ENCODE measurements at regions not wholly inside any gene's neighbourhood (a gene's known extent, or its start where the extent isn't known, plus 50 kb on each side); places are given as distances from the start of the nearest gene placed in this dataset.
"Not testable (repeated sequence)": the region's sequence is repeated elsewhere in the genome, so short reads cannot be mapped to it uniquely, and the experiment has no call there.

DNA sequence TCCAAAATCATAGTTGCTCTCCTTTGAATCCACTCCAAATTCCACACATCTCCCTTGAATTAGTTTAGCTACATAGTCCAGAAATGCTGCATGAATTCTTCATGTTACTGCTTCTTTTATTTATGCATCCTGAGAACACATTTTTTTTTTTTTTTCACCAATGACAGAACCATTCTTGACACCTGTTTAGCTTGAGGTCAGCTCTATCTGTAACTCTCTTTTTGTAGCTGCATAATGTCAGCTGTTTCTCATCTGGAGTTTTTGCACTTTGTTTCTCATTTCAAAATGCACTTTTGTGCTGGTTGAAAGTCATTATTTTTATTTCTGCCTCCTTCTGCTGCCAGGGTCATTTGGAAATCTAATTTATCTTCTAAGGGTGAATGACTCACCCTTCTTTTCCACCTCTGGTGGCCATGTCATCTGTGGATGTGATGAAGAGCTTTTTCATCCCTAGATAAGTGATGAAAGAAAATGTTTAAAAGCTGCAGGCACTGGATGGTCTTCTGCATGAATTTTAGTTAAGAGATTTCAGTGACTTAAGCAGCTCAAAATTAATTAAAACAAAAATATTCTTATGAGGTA lies 93.7 kb downstream of the JRKL start:
- no peak for DNase-seq
- H3K27me3 ChIP-seq (replicated peaks; ENCODE audit: control insufficient read depth, insufficient read depth, low read length) = no peaks in the 10 kb centered on the region
- Mint-ChIP-seq H3K4me3 (ENCODE audit: unreplicated experiment) (no peak overlapping the region), H3K27ac (ENCODE audit: unreplicated experiment) (no peak overlapping the region), H3K36me3 (ENCODE audit: insufficient read depth, unreplicated experiment) (no peaks in the 10 kb centered on the region), H3K27me3 (ENCODE audit: insufficient read depth, unreplicated experiment) (peaks cover 4% of the 10 kb centered on the region), H3K4me1 (ENCODE audit: low read depth, unreplicated experiment) (no peaks in the 10 kb centered on the region), H3K9me3 (ENCODE audit: unreplicated experiment) (no peaks in the 10 kb centered on the region)
- peaks cover 12% of the 10 kb centered on the region; the same call in 1 of the 2 replicates for H3K4me1 ChIP-seq
- H3K9me3 ChIP-seq = no peaks in the 10 kb centered on the region
- H3K4me3 ChIP-seq (ENCODE audit: low read depth, low read length) = no peak overlapping the region
- H3K36me3 ChIP-seq (ENCODE audit: control insufficient read depth, insufficient read depth, low read length) = no peaks in the 10 kb centered on the region
- TF ChIP-seq, protein P1, sequence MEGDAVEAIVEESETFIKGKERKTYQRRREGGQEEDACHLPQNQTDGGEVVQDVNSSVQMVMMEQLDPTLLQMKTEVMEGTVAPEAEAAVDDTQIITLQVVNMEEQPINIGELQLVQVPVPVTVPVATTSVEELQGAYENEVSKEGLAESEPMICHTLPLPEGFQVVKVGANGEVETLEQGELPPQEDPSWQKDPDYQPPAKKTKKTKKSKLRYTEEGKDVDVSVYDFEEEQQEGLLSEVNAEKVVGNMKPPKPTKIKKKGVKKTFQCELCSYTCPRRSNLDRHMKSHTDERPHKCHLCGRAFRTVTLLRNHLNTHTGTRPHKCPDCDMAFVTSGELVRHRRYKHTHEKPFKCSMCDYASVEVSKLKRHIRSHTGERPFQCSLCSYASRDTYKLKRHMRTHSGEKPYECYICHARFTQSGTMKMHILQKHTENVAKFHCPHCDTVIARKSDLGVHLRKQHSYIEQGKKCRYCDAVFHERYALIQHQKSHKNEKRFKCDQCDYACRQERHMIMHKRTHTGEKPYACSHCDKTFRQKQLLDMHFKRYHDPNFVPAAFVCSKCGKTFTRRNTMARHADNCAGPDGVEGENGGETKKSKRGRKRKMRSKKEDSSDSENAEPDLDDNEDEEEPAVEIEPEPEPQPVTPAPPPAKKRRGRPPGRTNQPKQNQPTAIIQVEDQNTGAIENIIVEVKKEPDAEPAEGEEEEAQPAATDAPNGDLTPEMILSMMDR (IDR thresholded peaks at IDR 0.05; ENCODE audit: insufficient read depth in 1 of 2, low read depth in 1 of 2, low read length in 1 of 2, severe bottlenecking in 1 of 2, unreplicated experiment in 1 of 2) = no peak
- POLR2A ChIA-PET = no interaction called here
- intact Hi-C loops (cut with micrococcal nuclease; ENCODE audit: unreplicated experiment) = no loop called here
- no TSS peak for BruUV-seq (replicated peaks)
- CTCF ChIA-PET = interaction anchor here (0.6 to 1.4 kb wide), 3 partner anchors 19 to 379 kb away, joined by 3 to 11 read pairs (median 5); no protein-coding TSS in a partner anchor

- BruUV-seq (replicated peaks) = no TSS peak
- intact Hi-C loops (cut with micrococcal nuclease; ENCODE audit: unreplicated experiment) = no loop called here
- H3K27me3 Mint-ChIP-seq (ENCODE audit: insufficient read depth, unreplicated experiment) = peaks cover 4% of the 10 kb centered on the region
- peaks cover 12% of the 10 kb centered on the region; the same call in 1 of the 2 replicates for H3K4me1 ChIP-seq
- DNase-seq = no peak
- no peak overlapping the region for H3K27ac Mint-ChIP-seq (ENCODE audit: unreplicated experiment)
- H3K9me3 ChIP-seq = no peaks in the 10 kb centered on the region
- ChIA-PET POLR2A (no interaction called here), CTCF (interaction anchor here (1.4 kb wide), 1 partner anchor 20 kb away, joined by 11 read pairs; no protein-coding TSS in a partner anchor)
- no peaks in the 10 kb centered on the region for H3K36me3 Mint-ChIP-seq (ENCODE audit: insufficient read depth, unreplicated experiment)
- no peaks in the 10 kb centered on the region for H3K36me3 ChIP-seq (ENCODE audit: control insufficient read depth, insufficient read depth, low read length)
- no peaks in the 10 kb centered on the region for H3K27me3 ChIP-seq (replicated peaks; ENCODE audit: control insufficient read depth, insufficient read depth, low read length)
- no peak overlapping the region for H3K4me3 ChIP-seq (ENCODE audit: low read depth, low read length)
- peaks cover 4% of the 10 kb centered on the region for H3K9me3 Mint-ChIP-seq (ENCODE audit: unreplicated experiment)
- no peak overlapping the region for H3K4me3 Mint-ChIP-seq (ENCODE audit: unreplicated experiment)
- H3K4me1 Mint-ChIP-seq (ENCODE audit: low read depth, unreplicated experiment) = no peaks in the 10 kb centered on the region
- TF ChIP-seq, protein P1 (IDR thresholded peaks at IDR 0.05; ENCODE audit: insufficient read depth in 1 of 2, low read depth in 1 of 2, low read length in 1 of 2, severe bottlenecking in 1 of 2, unreplicated experiment in 1 of 2) = no peak
Measured at GRCh38 chr11:96484361-96484760, 94.5 kb downstream of the JRKL start.

GRCh38 chr11:96486890-96487611 lies 97.2 kb downstream of the JRKL start:
- Mint-ChIP-seq H3K4me1 (ENCODE audit: low read depth, unreplicated experiment) (no peaks in the 10 kb centered on the region), H3K36me3 (ENCODE audit: insufficient read depth, unreplicated experiment) (no peaks in the 10 kb centered on the region), H3K27ac (ENCODE audit: unreplicated experiment) (no peak overlapping the region), H3K9me3 (ENCODE audit: unreplicated experiment) (peaks cover 9% of the 10 kb centered on the region), H3K27me3 (ENCODE audit: insufficient read depth, unreplicated experiment) (peaks cover 11% of the 10 kb centered on the region), H3K4me3 (ENCODE audit: unreplicated experiment) (peak overlapping the region; percentile 65)
- peak; percentile 76 to 84 for DNase-seq
- Histone ChIP-seq H3K4me3 (ENCODE audit: low read depth, low read length) (peak overlapping the region; percentile 28), H3K36me3 (ENCODE audit: control insufficient read depth, insufficient read depth, low read length) (no peaks in the 10 kb centered on the region), H3K27me3 (replicated peaks; ENCODE audit: control insufficient read depth, insufficient read depth, low read length) (no peaks in the 10 kb centered on the region), H3K9me3 (no peaks in the 10 kb centered on the region; the same call in 1 of the 2 replicates), H3K4me1 (peaks cover 12% of the 10 kb centered on the region; the same call in 1 of the 2 replicates)
- ChIA-PET CTCF (interaction anchor here (0.7 to 1.7 kb wide), 3 partner anchors 22 to 750 kb away, joined by 3 to 6 read pairs (median 3); no protein-coding TSS in a partner anchor), POLR2A (interaction anchor here (0.7 kb wide), 1 partner anchor 256 kb away, joined by 3 read pairs; no protein-coding TSS in a partner anchor)
- TF ChIP-seq, protein P1 (IDR thresholded peaks at IDR 0.05; ENCODE audit: insufficient read depth in 1 of 2, low read depth in 1 of 2, low read length in 1 of 2, severe bottlenecking in 1 of 2, unreplicated experiment in 1 of 2) = no peak
- intact Hi-C loops (cut with micrococcal nuclease; ENCODE audit: unreplicated experiment) = no loop called here
- BruUV-seq (replicated peaks) = no TSS peak

DNA sequence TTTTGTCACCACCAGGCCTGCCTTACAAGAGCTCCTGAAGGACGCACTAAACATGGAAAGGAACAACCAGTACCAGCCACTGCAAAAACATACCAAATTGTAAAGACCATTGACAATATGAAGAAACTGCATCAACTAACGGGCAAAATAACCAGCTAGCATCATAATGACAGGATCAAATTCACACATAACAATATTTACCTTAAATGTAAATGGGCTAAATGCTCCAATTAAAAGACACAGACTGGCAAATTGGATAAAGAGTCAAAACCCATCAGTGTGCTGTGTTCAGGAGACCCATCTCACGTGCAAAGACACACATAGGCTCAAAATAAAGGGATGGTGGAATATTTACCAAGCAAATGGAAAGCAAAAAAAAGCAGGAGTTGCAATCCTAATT lies 99.1 kb downstream of the JRKL start:
- POLR2A ChIA-PET; H3K4me3 ChIP-seq (ENCODE audit: low read depth, low read length); H3K27me3 Mint-ChIP-seq (ENCODE audit: insufficient read depth, unreplicated experiment); H3K4me1 Mint-ChIP-seq (ENCODE audit: low read depth, unreplicated experiment); intact Hi-C loops (cut with micrococcal nuclease; ENCODE audit: unreplicated experiment); H3K27ac Mint-ChIP-seq (ENCODE audit: unreplicated experiment); H3K4me3 Mint-ChIP-seq (ENCODE audit: unreplicated experiment); BruUV-seq (replicated peaks); H3K27me3 ChIP-seq (replicated peaks; ENCODE audit: control insufficient read depth, insufficient read depth, low read length); H3K9me3 Mint-ChIP-seq (ENCODE audit: unreplicated experiment); H3K36me3 ChIP-seq (ENCODE audit: control insufficient read depth, insufficient read depth, low read length); DNase-seq; H3K9me3 ChIP-seq; H3K36me3 Mint-ChIP-seq (ENCODE audit: insufficient read depth, unreplicated experiment): not testable (repeated sequence)
- CTCF ChIA-PET = interaction anchor here (0.9 kb wide), 1 partner anchor 25 kb away, joined by 3 read pairs; no protein-coding TSS in a partner anchor
- peaks cover 12% of the 10 kb centered on the region; the same call in 1 of the 2 replicates for H3K4me1 ChIP-seq
